ENCODE measurements at regions not wholly inside any gene's neighbourhood (a gene's known extent, or its start where the extent isn't known, plus 50 kb on each side); places are given as distances from the start of the nearest gene placed in this dataset.
"Not testable (repeated sequence)": the region's sequence is repeated elsewhere in the genome, so short reads cannot be mapped to it uniquely, and the experiment has no call there.

DNA sequence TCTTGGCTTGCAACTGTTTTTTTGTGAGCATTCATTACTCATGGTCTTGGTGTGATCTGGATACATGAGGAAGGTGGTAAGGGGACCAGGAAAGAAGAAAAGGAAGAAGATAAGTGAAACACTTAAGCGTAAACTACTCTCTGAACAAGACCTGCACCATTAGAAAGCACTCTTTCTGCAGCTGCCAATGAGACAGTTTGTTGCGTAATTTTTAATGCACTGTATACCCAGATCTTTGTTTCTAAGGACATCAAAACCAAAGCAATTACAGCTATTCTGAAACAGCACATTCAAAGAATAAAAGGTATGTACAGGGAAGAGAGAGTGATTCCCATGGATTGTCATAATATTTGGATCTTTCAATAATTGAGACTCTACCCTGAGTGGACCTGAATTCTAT is 147.4 kb downstream of the BLID start:
- TF ChIP-seq, protein P1, sequence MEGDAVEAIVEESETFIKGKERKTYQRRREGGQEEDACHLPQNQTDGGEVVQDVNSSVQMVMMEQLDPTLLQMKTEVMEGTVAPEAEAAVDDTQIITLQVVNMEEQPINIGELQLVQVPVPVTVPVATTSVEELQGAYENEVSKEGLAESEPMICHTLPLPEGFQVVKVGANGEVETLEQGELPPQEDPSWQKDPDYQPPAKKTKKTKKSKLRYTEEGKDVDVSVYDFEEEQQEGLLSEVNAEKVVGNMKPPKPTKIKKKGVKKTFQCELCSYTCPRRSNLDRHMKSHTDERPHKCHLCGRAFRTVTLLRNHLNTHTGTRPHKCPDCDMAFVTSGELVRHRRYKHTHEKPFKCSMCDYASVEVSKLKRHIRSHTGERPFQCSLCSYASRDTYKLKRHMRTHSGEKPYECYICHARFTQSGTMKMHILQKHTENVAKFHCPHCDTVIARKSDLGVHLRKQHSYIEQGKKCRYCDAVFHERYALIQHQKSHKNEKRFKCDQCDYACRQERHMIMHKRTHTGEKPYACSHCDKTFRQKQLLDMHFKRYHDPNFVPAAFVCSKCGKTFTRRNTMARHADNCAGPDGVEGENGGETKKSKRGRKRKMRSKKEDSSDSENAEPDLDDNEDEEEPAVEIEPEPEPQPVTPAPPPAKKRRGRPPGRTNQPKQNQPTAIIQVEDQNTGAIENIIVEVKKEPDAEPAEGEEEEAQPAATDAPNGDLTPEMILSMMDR (IDR thresholded peaks at IDR 0.05; ENCODE audit: partially characterized antibody, unreplicated experiment), result no peak
- no peak overlapping the region for H3K4me3 Mint-ChIP-seq (ENCODE audit: unreplicated experiment)
- H3K4me1 Mint-ChIP-seq (ENCODE audit: low read depth, unreplicated experiment), result no peaks in the 10 kb centered on the region
- no peak overlapping the region for H3K27ac Mint-ChIP-seq (ENCODE audit: unreplicated experiment)
- H3K27me3 Mint-ChIP-seq (ENCODE audit: unreplicated experiment), result no peaks in the 10 kb centered on the region
- H3K36me3 Mint-ChIP-seq (ENCODE audit: unreplicated experiment), result no peaks in the 10 kb centered on the region
- DNase-seq, result no peak
- no peaks in the 10 kb centered on the region for H3K9me3 Mint-ChIP-seq (ENCODE audit: unreplicated experiment)

DNA sequence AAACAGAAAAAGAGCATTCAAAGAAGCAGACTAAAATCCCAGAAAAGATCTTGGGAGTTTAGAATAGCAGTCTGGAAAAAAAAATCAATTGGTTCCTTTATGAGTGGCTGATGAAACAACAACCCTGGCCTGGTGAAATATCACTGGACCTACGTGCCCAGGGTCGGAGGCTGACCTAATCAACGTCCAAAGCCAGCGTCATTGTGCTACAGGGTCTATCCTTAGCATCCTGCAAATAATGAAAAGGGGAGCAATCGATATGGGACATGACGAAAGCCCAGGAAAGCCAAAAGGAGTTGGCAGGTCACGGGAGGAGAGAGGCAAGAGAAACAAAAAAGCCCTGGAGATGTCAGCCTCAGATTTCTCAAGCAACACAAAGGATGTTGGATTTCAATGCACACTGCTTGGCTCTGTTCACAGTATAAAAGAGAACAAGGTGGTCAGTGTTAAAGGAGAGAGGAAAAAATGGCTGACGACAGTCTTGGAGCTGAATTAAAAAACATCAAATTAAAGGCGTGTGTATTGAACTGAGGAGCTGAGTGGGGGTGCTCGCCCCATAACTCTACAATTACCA is 148.8 kb downstream of the BLID start:
- Mint-ChIP-seq H3K27me3 (ENCODE audit: unreplicated experiment) (no peaks in the 10 kb centered on the region), H3K36me3 (ENCODE audit: unreplicated experiment) (no peaks in the 10 kb centered on the region), H3K4me3 (ENCODE audit: unreplicated experiment) (no peak overlapping the region), H3K9me3 (ENCODE audit: unreplicated experiment) (no peaks in the 10 kb centered on the region), H3K4me1 (ENCODE audit: low read depth, unreplicated experiment) (no peaks in the 10 kb centered on the region), H3K27ac (ENCODE audit: unreplicated experiment) (no peak overlapping the region)
- TF ChIP-seq, protein P1 (IDR thresholded peaks at IDR 0.05; ENCODE audit: partially characterized antibody, unreplicated experiment), result no peak
- no peak for DNase-seq

DNA sequence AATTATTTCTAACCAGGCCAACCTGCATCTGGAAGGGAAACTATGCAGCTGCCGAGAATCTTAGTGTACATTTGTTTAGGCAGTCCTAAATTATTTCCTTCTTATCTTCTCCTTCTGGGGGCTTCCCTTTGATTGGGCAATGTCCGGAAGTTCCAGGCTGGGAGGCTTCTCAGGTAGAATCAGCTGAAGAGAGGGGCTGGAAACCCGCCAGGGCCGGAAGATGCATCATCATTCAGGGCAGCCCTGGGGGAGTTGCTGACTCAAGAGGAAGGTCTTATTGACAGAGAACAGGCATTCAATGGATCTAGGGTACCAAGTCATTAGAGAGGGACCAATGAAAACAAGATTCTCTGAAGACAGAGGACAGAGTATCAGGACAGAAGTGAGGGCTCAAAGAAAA is 150.7 kb downstream of the BLID start:
- TF ChIP-seq, protein P1 (IDR thresholded peaks at IDR 0.05; ENCODE audit: partially characterized antibody, unreplicated experiment), result no peak
- Mint-ChIP-seq H3K27me3 (ENCODE audit: unreplicated experiment) (no peaks in the 10 kb centered on the region), H3K4me1 (ENCODE audit: low read depth, unreplicated experiment) (no peaks in the 10 kb centered on the region), H3K9me3 (ENCODE audit: unreplicated experiment) (no peaks in the 10 kb centered on the region), H3K27ac (ENCODE audit: unreplicated experiment) (no peak overlapping the region), H3K36me3 (ENCODE audit: unreplicated experiment) (no peaks in the 10 kb centered on the region), H3K4me3 (ENCODE audit: unreplicated experiment) (no peak overlapping the region)
- no peak for DNase-seq

DNA sequence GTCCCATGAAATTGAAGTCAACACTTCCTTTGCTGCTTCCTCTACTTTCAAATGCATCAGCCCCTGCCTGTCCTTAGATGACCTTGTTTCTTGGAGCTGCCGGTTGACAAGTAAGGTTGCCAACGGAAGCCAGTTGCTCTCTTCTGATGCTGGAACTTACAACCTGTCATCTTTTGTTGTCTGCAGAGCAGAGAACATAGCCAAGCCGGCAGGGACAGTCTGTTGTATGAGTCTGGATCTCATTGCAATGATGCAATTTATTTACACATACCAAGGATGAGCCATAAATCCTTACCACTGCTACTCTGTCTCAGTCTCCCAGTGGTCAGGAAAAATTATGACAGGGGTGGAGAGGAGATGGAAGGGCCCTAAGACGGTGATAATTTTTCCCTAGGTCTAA is 151.4 kb downstream of the BLID start:
- Mint-ChIP-seq H3K4me3 (ENCODE audit: unreplicated experiment) (no peak overlapping the region), H3K27ac (ENCODE audit: unreplicated experiment) (no peak overlapping the region), H3K27me3 (ENCODE audit: unreplicated experiment) (no peaks in the 10 kb centered on the region), H3K9me3 (ENCODE audit: unreplicated experiment) (no peaks in the 10 kb centered on the region), H3K36me3 (ENCODE audit: unreplicated experiment) (no peaks in the 10 kb centered on the region), H3K4me1 (ENCODE audit: low read depth, unreplicated experiment) (no peaks in the 10 kb centered on the region)
- TF ChIP-seq, protein P1 (IDR thresholded peaks at IDR 0.05; ENCODE audit: partially characterized antibody, unreplicated experiment), result no peak
- DNase-seq, result no peak

DNA sequence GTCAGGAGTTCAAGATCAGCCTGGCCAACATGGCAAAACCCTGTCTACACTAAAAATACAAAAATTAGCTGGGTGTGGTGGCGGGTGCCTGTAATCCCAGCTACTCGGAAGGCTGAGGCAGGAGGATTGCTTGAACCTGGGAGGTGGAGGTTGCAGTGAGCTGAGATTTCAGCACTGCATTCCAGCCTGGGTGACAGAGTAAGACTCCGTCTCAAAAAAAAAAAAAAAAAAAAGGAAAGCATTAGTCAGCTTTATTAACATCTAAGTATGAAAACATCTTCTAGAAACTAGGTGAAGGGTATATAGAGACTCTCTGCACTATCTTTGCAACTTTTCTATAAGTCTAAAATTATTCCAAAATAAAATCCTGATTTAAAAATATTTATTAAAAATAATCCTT is 152.2 kb downstream of the BLID start:
- not testable (repeated sequence) for H3K9me3 Mint-ChIP-seq (ENCODE audit: unreplicated experiment); H3K27ac Mint-ChIP-seq (ENCODE audit: unreplicated experiment); H3K36me3 Mint-ChIP-seq (ENCODE audit: unreplicated experiment); H3K27me3 Mint-ChIP-seq (ENCODE audit: unreplicated experiment); DNase-seq; H3K4me1 Mint-ChIP-seq (ENCODE audit: low read depth, unreplicated experiment); H3K4me3 Mint-ChIP-seq (ENCODE audit: unreplicated experiment)
